Prostate gland (tissue), 2 donors: ENCODE measurements at regions not wholly inside any gene's neighbourhood (a gene's known extent, or its start where the extent isn't known, plus 50 kb on each side); places are given as distances from the start of the nearest gene placed in this dataset.

Experiments
- DNase-seq: peaks from one replicate; pipeline ENCODE4 v3.0.0-alpha.2; 2019; ENCODE audit warnings: low spot score
- H3K27ac ChIP-seq, 2 donors: fragments of 200-600 bp; sonication (generic); 2 replicates each; pipeline ENCODE4 v1.5.1; 2017 to 2019
- H3K27me3 ChIP-seq: fragments of 200-600 bp; sonication (generic); replicated peaks from 2 replicates; pipeline ENCODE4 v1.5.1; 2019; ENCODE audit not compliant: insufficient read depth
- H3K36me3 ChIP-seq, 2 donors: fragments of 200-600 bp; sonication (generic); 1 replicate in 1 of 2; 2 replicates in 1 of 2; pipeline versions ENCODE4 v1.5.1 to v1.8.1; 2017 to 2019
- H3K4me1 ChIP-seq: fragments of 200-600 bp; sonication (generic); replicated peaks from 2 replicates; pipeline ENCODE4 v1.5.1; 2019
- H3K4me3 ChIP-seq, 2 donors: fragments of 200-600 bp; sonication (generic); 2 replicates each; pipeline ENCODE4 v1.5.1; 2017 to 2019
- H3K9me3 ChIP-seq: fragments of 200-600 bp; sonication (generic); 2 replicates; pipeline ENCODE4 v1.5.1; 2017
- POLR2A ChIP-seq: fragments of 450-650 bp; IDR thresholded peaks from one replicate; pipeline ENCODE4 v1.6.1; 2016; ENCODE audit warnings: antibody characterized with exemption, mild to moderate bottlenecking
- POLR2AphosphoS5 ChIP-seq: sonication (generic); formaldehyde crosslinking; IDR thresholded peaks from one replicate; pipeline ENCODE4 v1.6.1; 2017; ENCODE audit warnings: antibody characterized with exemption
- WGBS: methylation state at CpG from one replicate; pipeline ENCODE4 v1.1.5; 2018; 5-methylcytosine and 5-hydroxymethylcytosine counted together
- intact Hi-C: fragments of 100-400 bp; cut with DNase I; formaldehyde crosslinking; loops from one replicate; pipeline ENCODE4 v1.14.2; 2022
- TF ChIP-seq, protein P1 (sequence below), 4 experiments: fragments of 200-600 bp in 2 of 4; fragments of 450-650 bp in 2 of 4; sonication (generic) in 2 of 4; IDR thresholded peaks; 1 replicate in 3 of 4; 2 replicates in 1 of 4; pipeline ENCODE4 v1.5.1; 2016 to 2019; ENCODE audit warnings: antibody characterized with exemption in 4 of 4, mild to moderate bottlenecking in 2 of 4, moderate library complexity in 2 of 4

DNA sequence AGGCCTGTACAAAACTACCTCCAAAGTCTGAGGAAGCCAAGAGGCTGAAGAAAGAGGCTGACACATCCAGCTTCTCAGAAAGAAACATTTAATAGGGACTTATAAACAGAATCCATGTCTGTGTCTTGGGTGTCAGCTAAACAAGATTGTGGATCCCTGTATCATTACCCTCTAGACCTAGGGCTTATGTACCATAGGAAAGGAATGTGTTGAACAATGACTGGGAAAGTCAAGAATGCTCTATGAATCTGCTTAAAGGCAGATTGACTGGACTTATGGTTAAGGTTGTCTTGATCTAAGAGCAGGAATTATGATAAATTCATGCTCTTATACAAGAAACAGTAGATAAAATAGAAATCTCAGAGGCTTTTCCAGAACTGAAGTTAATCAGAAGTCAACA lies 335.7 kb upstream of the RPS23 start:
- DNase-seq = no peak
- Histone ChIP-seq H3K27ac (no peak overlapping the region), H3K4me3 (no peak overlapping the region), H3K36me3 (no peaks in the 10 kb centered on the region), H3K27me3 (no peaks in the 10 kb centered on the region), H3K9me3 (no peaks in the 10 kb centered on the region), H3K4me1 (no peaks in the 10 kb centered on the region)
- TF ChIP-seq, protein P1, sequence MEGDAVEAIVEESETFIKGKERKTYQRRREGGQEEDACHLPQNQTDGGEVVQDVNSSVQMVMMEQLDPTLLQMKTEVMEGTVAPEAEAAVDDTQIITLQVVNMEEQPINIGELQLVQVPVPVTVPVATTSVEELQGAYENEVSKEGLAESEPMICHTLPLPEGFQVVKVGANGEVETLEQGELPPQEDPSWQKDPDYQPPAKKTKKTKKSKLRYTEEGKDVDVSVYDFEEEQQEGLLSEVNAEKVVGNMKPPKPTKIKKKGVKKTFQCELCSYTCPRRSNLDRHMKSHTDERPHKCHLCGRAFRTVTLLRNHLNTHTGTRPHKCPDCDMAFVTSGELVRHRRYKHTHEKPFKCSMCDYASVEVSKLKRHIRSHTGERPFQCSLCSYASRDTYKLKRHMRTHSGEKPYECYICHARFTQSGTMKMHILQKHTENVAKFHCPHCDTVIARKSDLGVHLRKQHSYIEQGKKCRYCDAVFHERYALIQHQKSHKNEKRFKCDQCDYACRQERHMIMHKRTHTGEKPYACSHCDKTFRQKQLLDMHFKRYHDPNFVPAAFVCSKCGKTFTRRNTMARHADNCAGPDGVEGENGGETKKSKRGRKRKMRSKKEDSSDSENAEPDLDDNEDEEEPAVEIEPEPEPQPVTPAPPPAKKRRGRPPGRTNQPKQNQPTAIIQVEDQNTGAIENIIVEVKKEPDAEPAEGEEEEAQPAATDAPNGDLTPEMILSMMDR (IDR thresholded peaks at IDR 0.05) = no peak
- TF ChIP-seq POLR2A (no peak), POLR2AphosphoS5 (no peak)
- intact Hi-C loops = no loop called here

DNA sequence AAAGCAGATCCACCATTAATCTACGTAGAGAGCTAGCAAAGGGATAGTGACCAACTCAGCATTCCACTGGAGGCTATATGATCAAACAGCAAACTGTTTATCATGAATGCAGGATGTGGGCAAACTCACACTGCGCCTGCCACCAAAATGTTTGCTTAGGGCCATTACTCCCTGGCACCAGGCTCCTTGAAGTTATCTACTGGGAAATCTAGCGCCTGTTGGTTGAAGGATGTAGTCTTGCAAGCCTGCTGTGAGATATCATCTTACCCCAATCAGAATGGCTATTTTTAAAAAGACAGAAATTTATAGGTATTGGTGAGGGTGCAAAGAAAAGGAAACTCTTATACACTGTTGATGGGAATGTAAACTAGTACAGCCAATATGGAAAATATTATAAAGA lies 332.5 kb upstream of the RPS23 start:
- Histone ChIP-seq H3K27me3 (no peaks in the 10 kb centered on the region), H3K4me1 (no peaks in the 10 kb centered on the region), H3K27ac (no peak overlapping the region), H3K36me3 (no peaks in the 10 kb centered on the region), H3K9me3 (no peaks in the 10 kb centered on the region), H3K4me3 (no peak overlapping the region)
- TF ChIP-seq POLR2AphosphoS5 (no peak), POLR2A (no peak)
- TF ChIP-seq, protein P1 (IDR thresholded peaks at IDR 0.05) = no peak
- DNase-seq = no peak
- 90% methylated on average over 3 of the region's 3 CpGs for WGBS
- intact Hi-C loops = no loop called here

DNA sequence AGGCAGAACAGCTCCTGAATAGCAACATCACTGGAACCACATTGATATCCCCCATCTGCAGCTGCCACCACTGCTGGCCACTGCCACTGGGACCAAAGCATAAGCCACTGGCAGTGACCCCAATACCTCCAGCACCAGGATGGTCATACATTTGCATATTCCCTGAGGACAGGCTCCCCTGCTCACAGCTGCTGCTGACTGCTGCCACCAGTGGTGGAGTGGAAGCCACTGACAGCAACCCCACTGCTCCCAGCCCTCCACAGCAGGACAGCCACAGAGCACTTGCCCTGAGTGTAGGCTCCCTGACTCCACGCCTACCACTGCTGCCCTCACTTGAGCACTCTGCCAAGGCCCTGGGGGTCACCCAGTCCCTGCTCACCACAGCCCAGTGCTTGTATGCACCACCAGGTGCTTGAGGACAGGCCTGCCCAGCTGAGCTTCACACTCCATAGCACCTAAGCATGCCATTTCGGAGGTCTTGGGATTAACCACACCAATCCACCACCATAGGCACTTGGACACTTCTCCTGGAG lies 327.4 kb upstream of the RPS23 start:
- H3K4me1 ChIP-seq = no peaks in the 10 kb centered on the region
- no peaks in the 10 kb centered on the region for H3K9me3 ChIP-seq
- DNase-seq = no peak
- no peaks in the 10 kb centered on the region for H3K27me3 ChIP-seq
- H3K4me3 ChIP-seq = no peak overlapping the region
- TF ChIP-seq, protein P1 (IDR thresholded peaks at IDR 0.05) = no peak
- no peak for TF ChIP-seq POLR2AphosphoS5
- TF ChIP-seq POLR2A = no peak
- H3K27ac ChIP-seq = no peak overlapping the region
- no peaks in the 10 kb centered on the region for H3K36me3 ChIP-seq
- intact Hi-C loops = no loop called here
- 93% methylated on average over 2 of the region's 2 CpGs for WGBS

DNA sequence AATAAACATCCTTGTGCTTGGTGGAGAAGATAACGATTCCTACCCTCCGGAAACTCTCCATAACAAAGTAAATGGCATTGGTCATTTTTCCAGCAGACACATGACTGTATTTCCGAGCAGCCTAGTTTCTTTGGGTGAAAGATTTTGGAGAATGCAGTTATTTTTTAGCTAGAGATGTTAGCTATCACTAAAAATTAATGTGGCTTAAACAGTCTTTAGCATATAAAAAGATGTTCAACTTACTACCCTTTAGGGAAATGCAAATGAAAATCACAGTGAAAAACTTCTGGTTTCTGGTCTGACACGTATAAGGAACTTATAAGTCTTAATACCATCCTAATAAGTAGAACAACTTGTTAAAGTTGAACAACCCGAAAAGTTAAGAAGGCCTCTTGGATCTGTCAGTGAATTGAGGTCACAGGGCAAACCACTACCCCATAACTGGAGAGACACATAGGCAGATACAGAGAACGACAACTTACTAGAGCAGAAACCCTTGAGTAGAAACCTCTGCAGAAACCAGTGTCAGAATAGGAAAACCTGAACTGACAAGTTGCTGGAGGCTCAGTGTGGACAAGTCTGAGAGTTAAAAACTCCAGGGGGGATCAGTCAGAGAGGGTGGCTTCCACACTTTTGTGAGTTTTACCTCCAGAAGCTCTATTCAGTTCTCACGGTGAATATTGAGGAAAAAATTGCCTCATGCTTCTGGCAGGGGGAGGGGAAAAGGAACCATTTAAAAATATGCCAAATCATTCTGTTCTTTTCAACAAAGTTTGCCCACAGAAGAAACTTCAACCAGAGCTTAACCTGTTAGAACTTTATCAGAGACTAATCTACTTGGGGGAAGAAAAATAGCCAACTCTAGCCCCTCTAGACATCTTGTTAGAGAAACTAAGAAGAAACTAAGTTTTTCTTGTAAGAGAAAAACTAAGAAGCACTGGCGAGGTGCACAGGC lies 325.2 kb upstream of the RPS23 start:
- no peaks in the 10 kb centered on the region for H3K36me3 ChIP-seq
- no peak overlapping the region for H3K4me3 ChIP-seq
- H3K4me1 ChIP-seq = no peaks in the 10 kb centered on the region
- no peaks in the 10 kb centered on the region for H3K9me3 ChIP-seq
- TF ChIP-seq POLR2A = no peak
- TF ChIP-seq POLR2AphosphoS5 = no peak
- TF ChIP-seq, protein P1 (IDR thresholded peaks at IDR 0.05) = no peak
- intact Hi-C loops = no loop called here
- no peaks in the 10 kb centered on the region for H3K27me3 ChIP-seq
- 86% methylated on average over 8 of the region's 8 CpGs for WGBS
- no peak for DNase-seq
- no peak overlapping the region for H3K27ac ChIP-seq

DNA sequence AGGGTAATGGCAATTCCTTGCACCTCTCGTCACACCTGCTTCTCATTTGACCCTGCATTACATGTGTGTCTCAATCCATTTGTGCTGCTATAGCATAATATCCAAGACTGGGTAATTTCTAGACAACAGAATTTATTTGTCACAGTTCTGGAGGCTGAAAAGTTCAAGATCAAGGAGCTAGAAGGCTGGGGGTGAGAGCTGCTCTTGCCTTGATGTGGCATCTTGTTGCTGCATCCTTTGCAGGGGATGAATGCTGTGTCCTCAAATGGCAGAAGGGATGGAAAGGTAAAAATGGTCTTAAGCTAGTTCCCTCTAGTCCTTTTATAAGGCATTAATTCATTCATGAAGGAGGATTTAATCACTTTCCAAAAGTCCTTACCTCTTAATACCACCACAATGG lies 323.7 kb upstream of the RPS23 start:
- Histone ChIP-seq H3K4me1 (no peaks in the 10 kb centered on the region), H3K27ac (no peak overlapping the region), H3K36me3 (no peaks in the 10 kb centered on the region), H3K4me3 (no peak overlapping the region), H3K9me3 (no peaks in the 10 kb centered on the region), H3K27me3 (no peaks in the 10 kb centered on the region)
- 95% methylated on average over 1 of the region's 1 CpG for WGBS
- TF ChIP-seq POLR2A (no peak), POLR2AphosphoS5 (no peak)
- TF ChIP-seq, protein P1 (IDR thresholded peaks at IDR 0.05) = no peak
- no peak for DNase-seq
- intact Hi-C loops = no loop called here
